Activated naive CD8-positive, alpha-beta T cell treated with anti-CD3 and anti-CD28 coated beads for 36 hours (primary cell): ENCODE measurements at regions not wholly inside any gene's neighbourhood (a gene's known extent, or its start where the extent isn't known, plus 50 kb on each side); places are given as distances from the start of the nearest gene placed in this dataset.

ENCODE experiments used
- DNase-seq: peaks from one replicate; pipeline ENCODE4 v3.0.0; 2021
- H3K27ac Mint-ChIP-seq: one replicate; pipeline ENCODE4 v1.8.0; 2022; ENCODE audit warnings: mild to moderate bottlenecking, moderate library complexity, mixed read lengths
- H3K27me3 Mint-ChIP-seq: one replicate; pipeline ENCODE4 v1.8.0; 2022; ENCODE audit warnings: mild to moderate bottlenecking, mixed read lengths
- H3K36me3 Mint-ChIP-seq: one replicate; pipeline ENCODE4 v1.8.0; 2021; ENCODE audit warnings: mild to moderate bottlenecking, mixed read lengths
- H3K4me1 Mint-ChIP-seq: one replicate; pipeline ENCODE4 v1.8.0; 2021; ENCODE audit warnings: mixed read lengths
- H3K4me3 Mint-ChIP-seq: one replicate; pipeline ENCODE4 v1.8.0; 2022; ENCODE audit warnings: mild to moderate bottlenecking, moderate library complexity, mixed read lengths
- H3K9me3 Mint-ChIP-seq: one replicate; pipeline ENCODE4 v1.8.0; 2022; ENCODE audit warnings: mixed read lengths

DNA sequence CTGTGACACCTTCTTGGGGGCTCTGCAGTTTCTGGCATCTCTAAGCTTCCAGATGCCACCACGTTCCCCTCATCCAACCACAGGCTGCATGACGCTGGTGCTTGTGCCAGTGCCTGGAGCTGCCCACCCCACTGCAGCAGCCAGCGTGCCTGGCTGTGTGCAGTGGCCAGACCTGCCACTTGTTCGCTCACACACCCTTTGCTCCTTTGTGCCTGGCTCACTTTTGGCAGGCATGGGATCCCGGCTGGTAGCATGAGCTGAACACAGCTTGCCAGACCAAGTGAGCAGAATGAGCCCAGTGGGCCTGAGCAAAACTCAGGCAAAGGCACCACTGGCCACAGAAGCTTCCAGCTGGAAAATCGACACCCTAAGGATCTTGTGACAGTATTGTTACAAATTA, 562.9 kb upstream of the ACO1 start:
- Mint-ChIP-seq H3K27ac (no peak overlapping the region), H3K4me1 (no peaks in the 10 kb centered on the region), H3K36me3 (no peaks in the 10 kb centered on the region), H3K9me3 (no peaks in the 10 kb centered on the region), H3K4me3 (no peak overlapping the region), H3K27me3 (no peaks in the 10 kb centered on the region)
- no peak for DNase-seq

DNA sequence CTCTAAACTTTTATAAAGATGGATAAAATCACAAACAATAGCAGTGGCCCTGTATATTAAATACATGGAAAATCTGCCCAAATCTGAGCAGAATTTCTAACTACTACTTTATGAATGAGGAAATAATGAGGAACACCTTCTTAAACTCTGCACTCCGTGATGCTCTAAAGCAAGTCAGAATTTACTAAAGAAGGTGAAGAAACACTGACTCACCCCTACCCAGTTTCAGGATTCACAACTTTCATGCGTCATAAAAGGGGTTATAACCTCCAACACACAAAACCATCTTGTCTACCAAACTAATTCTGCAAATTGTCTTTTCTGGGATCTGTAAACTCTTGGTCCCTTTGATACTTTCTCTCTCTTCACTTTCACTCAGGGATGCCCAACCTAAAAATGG, 561.1 kb upstream of the ACO1 start:
- Mint-ChIP-seq H3K4me1 (no peaks in the 10 kb centered on the region), H3K9me3 (no peaks in the 10 kb centered on the region), H3K36me3 (no peaks in the 10 kb centered on the region), H3K27me3 (no peaks in the 10 kb centered on the region), H3K4me3 (no peak overlapping the region), H3K27ac (no peak overlapping the region)
- DNase-seq: no peak

DNA sequence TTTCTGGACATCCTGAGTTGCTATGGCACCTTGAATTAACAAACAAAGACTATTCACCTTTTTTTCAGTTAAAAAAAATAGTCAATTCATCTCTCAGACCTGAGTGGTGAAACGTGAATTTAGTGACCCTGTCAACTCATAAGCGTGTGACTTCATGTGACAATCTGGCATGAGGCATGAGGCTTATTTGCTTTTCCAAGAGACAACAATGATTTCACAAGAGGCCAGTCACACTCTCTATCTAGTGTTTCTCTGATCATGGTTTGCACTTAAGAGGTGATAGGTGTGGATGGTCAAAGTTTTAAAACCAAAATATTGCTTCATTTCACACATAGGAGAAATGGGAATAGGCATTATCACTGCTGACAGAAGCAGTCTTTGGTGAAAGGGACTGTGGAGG, 559.6 kb upstream of the ACO1 start:
- Mint-ChIP-seq H3K4me1 (no peaks in the 10 kb centered on the region), H3K9me3 (no peaks in the 10 kb centered on the region), H3K27me3 (no peaks in the 10 kb centered on the region), H3K36me3 (no peaks in the 10 kb centered on the region), H3K27ac (no peak overlapping the region), H3K4me3 (no peak overlapping the region)
- no peak for DNase-seq

DNA sequence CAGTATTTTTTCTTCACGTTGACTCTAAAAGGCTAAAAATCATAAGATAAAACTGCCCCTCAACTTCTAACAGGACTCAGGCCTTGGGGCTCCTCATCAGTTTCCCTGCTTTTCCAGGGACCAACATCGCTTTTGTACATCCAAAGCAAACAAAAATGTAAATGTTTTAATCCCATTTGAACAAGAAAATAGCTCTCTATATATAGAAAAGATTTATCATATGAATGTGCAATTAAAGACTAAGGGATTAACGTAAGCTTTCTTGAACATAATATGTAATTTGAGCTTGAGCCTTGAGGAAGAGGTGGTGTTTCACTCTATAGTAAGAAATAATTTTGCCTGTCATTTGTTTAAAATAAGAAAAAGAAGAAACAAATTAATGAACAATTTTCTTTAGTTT, 547.2 kb upstream of the ACO1 start:
- Mint-ChIP-seq H3K36me3 (no peaks in the 10 kb centered on the region), H3K9me3 (no peaks in the 10 kb centered on the region), H3K27ac (no peak overlapping the region), H3K4me3 (no peak overlapping the region), H3K4me1 (peaks cover 2% of the 10 kb centered on the region), H3K27me3 (no peaks in the 10 kb centered on the region)
- DNase-seq: no peak

DNA sequence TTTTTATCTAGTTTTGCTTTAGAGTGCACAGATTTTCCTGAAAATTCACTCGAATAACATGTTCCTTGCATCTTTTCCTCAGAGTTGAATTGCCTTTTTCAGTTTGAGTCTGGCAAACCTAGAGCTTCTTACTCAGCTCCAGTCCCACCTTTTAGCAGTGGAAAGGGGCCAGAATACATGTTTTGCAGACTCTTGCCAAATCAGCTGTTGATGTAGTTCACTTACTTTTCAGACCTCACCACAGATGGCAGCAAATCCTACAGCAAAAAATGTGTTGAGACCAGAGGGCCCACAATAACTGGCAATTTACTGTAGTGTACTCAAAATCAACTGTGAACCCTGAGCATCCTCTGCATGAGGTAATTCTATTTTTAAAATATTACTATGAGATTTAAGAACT, 545.2 kb upstream of the ACO1 start:
- no peaks in the 10 kb centered on the region for H3K36me3 Mint-ChIP-seq
- no peak overlapping the region for H3K4me3 Mint-ChIP-seq
- H3K27me3 Mint-ChIP-seq: no peaks in the 10 kb centered on the region
- H3K4me1 Mint-ChIP-seq: peaks cover 2% of the 10 kb centered on the region
- no peak for DNase-seq
- H3K9me3 Mint-ChIP-seq: no peaks in the 10 kb centered on the region
- H3K27ac Mint-ChIP-seq: no peak overlapping the region

DNA sequence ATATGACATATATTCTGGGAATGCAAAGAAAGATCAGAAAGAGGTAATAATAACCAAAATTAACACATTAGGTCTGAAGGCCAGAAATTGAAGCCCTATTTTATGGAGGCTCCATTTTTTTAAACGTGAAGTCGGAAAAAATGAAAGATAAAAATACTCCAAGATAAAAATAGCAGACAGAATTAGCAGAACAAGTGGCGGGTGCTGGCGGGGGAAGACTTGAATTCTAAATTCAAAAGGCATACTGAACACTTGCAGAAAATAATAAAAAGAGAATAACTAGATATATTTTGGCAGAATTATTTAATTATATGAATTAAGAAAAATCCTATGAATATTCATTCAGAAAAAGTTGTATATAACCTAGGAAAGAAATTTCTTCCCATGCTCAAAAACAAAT, 543.7 kb upstream of the ACO1 start:
- Mint-ChIP-seq H3K27ac (no peak overlapping the region), H3K4me1 (peaks cover 2% of the 10 kb centered on the region), H3K9me3 (no peaks in the 10 kb centered on the region), H3K36me3 (no peaks in the 10 kb centered on the region), H3K27me3 (no peaks in the 10 kb centered on the region), H3K4me3 (no peak overlapping the region)
- no peak for DNase-seq

DNA sequence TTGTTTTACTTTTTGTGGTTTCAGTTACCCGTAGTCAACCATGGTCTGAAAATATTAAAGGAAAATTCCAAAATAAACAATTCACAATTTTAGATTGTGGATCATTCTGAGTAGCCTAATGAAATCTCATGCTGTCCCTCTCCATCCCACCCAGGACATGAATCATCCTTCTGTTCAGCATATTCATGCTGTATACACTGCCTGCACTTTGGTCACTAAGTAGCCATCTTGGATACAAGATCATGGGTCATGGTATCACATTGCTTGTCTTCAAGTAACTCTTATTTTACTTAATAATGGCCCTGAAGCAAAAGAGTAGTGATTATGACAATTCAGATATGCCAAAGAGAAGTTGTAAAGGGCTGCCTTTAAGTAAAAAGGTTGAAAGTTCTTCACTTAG, 536.5 kb upstream of the ACO1 start:
- Mint-ChIP-seq H3K36me3 (peaks cover 2% of the 10 kb centered on the region), H3K27ac (no peak overlapping the region), H3K9me3 (no peaks in the 10 kb centered on the region), H3K4me3 (no peak overlapping the region), H3K27me3 (peaks cover 4% of the 10 kb centered on the region), H3K4me1 (no peaks in the 10 kb centered on the region)
- DNase-seq: no peak

DNA sequence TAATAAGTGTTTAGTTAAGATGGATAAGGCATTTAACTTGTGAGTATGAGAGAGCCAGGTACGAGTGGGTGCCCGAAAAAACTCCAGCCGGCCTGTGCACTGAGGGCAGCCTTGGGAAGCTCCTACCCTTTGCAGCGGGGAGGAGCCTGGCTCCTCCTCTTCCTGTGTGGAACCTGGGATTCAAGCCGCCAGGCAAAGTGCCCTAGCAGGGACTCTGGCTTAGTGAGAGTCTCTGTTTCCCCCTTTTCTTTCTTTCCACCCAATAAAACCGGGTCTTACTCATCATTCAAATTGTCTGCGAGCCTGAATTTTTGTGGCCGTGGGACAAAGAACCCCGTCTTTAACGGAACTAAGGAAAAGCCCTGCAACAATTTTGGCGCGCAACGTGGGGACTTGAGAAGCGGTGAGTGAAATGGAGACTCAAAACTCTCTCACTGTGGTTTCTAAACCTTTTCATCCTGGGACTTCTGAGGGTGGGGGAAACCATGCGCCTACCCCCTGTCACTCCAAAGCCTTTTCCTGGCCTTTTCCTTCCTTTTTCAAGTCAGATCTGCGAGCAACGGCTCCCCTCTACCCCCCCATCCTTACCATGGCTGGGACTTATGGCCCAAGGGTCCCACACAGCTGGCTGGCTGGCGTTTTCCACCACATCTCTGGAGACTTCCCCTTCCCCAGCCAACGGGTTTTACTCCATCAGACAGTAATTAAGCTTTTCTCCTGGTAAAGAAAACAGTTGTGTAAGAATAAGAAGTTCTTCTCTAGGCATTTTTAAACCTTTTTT, 535.7 kb upstream of the ACO1 start:
- DNase-seq: no peak
- no peak overlapping the region for H3K27ac Mint-ChIP-seq
- H3K9me3 Mint-ChIP-seq: no peaks in the 10 kb centered on the region
- no peaks in the 10 kb centered on the region for H3K4me1 Mint-ChIP-seq
- H3K4me3 Mint-ChIP-seq: no peak overlapping the region
- H3K36me3 Mint-ChIP-seq: peaks cover 2% of the 10 kb centered on the region
- H3K27me3 Mint-ChIP-seq: peaks cover 4% of the 10 kb centered on the region

DNA sequence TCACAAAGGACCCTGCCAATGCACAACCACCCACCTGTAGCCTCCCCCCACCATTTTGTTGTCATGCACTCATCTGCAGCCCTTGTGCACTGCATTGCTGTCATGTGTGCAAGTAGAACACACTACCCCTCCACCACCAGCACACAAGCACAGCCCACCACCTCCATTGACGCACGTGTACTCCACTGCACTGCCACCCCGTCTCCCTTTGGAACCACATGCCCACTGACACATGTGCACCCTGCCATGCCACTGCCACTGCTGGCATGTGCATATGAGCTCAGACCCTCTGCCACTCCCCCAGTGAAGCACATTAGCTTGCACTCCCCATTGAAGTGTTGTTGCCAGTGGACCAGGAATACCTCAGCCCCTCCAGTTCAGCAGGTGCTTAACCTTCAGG, 530.3 kb upstream of the ACO1 start:
- H3K36me3 Mint-ChIP-seq: peaks cover 2% of the 10 kb centered on the region
- peaks cover 6% of the 10 kb centered on the region for H3K9me3 Mint-ChIP-seq
- H3K4me3 Mint-ChIP-seq: no peak overlapping the region
- peaks cover 4% of the 10 kb centered on the region for H3K27me3 Mint-ChIP-seq
- no peak overlapping the region for H3K27ac Mint-ChIP-seq
- H3K4me1 Mint-ChIP-seq: no peaks in the 10 kb centered on the region
- DNase-seq: no peak

DNA sequence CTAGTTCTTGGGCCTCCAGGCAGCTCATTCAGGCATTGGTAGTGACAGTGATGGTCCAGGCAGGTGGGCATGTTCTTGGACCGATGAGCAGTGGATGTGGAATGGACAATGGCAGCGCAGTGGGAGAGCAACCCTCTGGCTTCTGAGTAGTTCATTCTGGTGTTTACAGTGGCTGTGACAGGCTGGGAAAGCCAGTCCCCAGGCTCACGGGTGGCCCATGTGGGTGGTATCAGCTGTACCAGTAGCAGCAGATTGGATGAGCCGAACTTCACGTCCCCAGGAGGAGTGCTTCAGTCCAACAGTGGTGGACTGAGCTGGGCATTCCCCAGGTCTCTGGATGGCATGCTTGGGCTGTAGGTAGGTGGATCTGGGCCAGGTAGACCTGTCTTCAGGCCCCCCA, 515.6 kb upstream of the ACO1 start:
- no peaks in the 10 kb centered on the region for H3K27me3 Mint-ChIP-seq
- H3K4me3 Mint-ChIP-seq: no peak overlapping the region

DNA sequence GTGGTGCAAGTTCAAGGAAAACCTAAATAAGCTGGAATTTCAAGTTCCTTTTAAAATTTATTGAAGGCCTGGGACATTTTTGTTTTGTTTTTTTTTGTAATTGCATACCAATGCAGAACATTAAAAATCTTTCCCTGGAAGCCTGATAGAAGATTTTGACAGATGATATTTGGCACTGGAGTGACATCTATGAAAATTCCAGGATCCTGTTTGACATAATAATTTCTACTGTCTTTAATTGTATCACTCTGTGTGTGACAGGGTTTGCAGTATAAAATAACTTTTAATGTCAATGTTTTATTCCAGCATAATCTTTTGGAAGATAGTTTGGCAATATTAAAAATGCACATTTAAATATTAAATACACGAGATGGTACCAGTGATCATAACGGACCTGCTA, 514.2 kb upstream of the ACO1 start:
- DNase-seq: no peak
- no peak overlapping the region for H3K4me3 Mint-ChIP-seq
- no peaks in the 10 kb centered on the region for H3K4me1 Mint-ChIP-seq
- H3K9me3 Mint-ChIP-seq: peaks cover 5% of the 10 kb centered on the region
- no peaks in the 10 kb centered on the region for H3K36me3 Mint-ChIP-seq
- no peaks in the 10 kb centered on the region for H3K27me3 Mint-ChIP-seq
- no peak overlapping the region for H3K27ac Mint-ChIP-seq

More for the DNA sequence above, 515.6 kb upstream of the ACO1 start:
- H3K27ac Mint-ChIP-seq: no peak overlapping the region
- H3K36me3 Mint-ChIP-seq: no peaks in the 10 kb centered on the region
- DNase-seq: no peak
- H3K4me1 Mint-ChIP-seq: no peaks in the 10 kb centered on the region
- H3K9me3 Mint-ChIP-seq: peaks cover 5% of the 10 kb centered on the region

DNA sequence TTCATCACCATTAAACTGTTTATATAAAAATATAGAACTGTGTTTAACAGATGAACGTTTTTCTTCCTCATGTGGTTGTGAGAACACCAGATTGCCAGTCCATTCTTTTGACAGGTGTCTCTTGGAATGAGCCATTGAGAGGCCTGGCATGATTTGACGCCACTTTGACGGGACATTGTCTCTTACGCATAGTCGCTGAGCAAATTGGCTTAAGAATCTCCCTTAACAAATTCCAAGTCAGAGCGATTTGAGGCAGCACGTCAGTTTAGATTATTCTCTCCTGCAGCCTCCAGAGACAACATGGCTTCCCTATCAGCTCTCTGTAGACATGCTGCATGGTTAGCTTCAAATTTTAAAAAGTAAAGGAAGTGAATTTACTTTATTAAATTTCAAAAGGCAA, 510.7 kb upstream of the ACO1 start:
- Mint-ChIP-seq H3K4me3 (no peak overlapping the region), H3K27ac (no peak overlapping the region), H3K4me1 (peaks cover 2% of the 10 kb centered on the region)

DNA sequence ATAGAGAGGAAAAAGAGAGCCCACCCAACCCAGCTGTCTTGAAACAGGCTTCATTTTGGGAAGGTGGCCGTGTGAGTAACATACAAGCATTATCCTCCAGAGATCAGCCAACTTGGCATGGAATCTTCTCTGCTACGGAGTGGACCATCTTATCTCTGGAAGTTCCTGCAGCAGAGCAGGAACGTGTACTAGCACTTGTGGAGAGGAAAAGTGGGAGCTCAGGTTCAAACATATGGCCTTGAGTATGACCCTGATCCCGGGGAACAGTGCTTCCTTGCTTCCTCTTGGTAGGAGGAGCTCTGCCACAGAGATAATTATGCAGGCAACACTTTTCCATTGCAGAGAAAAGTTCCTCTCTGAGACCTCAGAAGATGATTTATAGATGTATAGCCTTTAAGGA, 490.4 kb upstream of the ACO1 start:
- H3K36me3 Mint-ChIP-seq: peaks cover 2% of the 10 kb centered on the region
- H3K4me3 Mint-ChIP-seq: no peak overlapping the region
- H3K9me3 Mint-ChIP-seq: peaks cover 5% of the 10 kb centered on the region
- no peaks in the 10 kb centered on the region for H3K4me1 Mint-ChIP-seq
- H3K27ac Mint-ChIP-seq: no peak overlapping the region
- DNase-seq: no peak
- H3K27me3 Mint-ChIP-seq: no peaks in the 10 kb centered on the region

More for the DNA sequence above, 510.7 kb upstream of the ACO1 start:
- H3K9me3 Mint-ChIP-seq: no peaks in the 10 kb centered on the region
- no peak for DNase-seq
- H3K36me3 Mint-ChIP-seq: no peaks in the 10 kb centered on the region
- no peaks in the 10 kb centered on the region for H3K27me3 Mint-ChIP-seq

DNA sequence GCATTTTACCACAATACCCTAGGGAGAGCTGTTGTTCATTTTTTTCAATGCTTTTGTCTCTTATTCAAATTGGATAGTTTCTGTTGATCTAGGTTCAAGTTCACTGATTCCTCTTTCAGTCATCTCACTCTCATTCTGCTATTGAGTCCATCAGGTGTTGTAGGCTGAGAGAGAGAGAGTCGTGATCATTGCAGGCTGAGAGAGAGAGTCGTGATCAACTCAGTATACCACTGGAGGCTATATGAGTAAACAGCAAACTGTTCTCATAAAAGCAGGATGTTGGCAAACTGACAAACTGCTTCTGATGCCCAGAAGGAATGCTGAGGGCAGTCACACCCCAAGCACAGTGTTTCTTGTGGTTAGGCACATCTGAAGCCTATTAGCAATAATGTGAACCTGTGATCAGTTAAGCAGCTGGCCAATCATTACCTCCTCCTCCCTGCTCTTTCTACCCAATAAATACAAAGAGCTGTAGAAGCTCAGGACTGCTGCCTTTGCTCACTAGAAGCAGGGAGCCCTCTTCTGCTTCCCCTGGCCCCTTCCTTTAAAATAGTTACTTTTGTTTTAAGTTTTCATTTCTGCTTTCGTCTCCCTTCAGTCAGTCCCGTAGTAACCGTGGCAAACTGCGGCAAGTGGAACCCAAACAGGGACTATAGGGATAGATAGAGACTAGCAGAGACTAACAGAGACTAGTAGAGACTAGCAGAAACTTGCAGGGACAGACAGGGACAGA, 476.1 kb upstream of the ACO1 start:
- H3K4me3 Mint-ChIP-seq: no peak overlapping the region

DNA sequence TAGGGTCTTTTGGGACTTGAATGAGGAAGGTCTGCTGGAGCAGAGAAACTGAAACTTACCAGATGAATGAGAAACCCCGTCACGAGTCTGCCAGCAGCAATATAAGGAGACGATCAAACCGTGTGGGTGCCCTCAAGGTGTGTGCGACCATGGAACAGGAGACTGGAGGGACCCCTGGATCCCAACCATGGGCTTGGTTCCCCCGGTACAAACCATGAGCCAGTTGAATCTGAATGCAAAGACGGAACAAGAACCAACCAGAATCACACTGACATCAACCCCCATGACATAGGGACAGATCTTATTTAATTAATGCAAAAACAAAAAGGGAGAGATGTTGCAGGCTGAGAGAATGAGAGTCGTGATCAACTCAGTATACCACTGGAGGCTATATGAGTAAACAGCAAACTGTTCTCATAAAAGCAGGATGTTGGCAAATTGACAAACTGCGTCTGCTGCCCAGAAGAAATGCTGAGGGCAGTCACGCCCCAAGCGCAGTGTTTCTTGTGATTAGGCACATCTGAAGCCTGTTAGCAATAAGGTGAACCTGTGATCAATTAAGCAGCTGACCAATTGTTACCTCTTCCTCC, 475.5 kb upstream of the ACO1 start:
- no peaks in the 10 kb centered on the region for H3K4me1 Mint-ChIP-seq
- H3K36me3 Mint-ChIP-seq: no peaks in the 10 kb centered on the region
- H3K27ac Mint-ChIP-seq: no peak overlapping the region
- no peaks in the 10 kb centered on the region for H3K27me3 Mint-ChIP-seq
- no peaks in the 10 kb centered on the region for H3K9me3 Mint-ChIP-seq
- no peak overlapping the region for H3K4me3 Mint-ChIP-seq
- no peak for DNase-seq

More for the DNA sequence above, 476.1 kb upstream of the ACO1 start:
- no peak for DNase-seq
- Mint-ChIP-seq H3K27me3 (no peaks in the 10 kb centered on the region), H3K9me3 (no peaks in the 10 kb centered on the region), H3K36me3 (no peaks in the 10 kb centered on the region), H3K27ac (no peak overlapping the region), H3K4me1 (no peaks in the 10 kb centered on the region)

DNA sequence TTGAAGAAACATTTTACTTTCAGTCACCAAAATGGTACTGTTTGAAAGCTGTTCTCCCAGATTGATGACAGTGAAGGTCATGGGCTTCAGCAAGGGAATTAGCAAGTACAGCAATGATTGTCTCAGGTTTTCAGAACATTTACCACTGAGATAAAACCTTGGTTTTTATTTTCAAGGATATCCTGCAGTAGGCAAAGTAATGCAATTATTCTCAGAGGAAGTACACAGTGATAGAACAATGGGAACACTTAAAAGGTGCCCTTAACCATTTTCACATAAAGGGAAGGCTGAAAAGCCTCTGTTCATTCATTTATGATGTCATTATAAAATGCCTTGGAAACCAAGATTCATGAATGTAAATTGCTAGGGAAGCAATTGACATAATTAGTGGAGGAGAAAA, 471.8 kb upstream of the ACO1 start:
- Mint-ChIP-seq H3K36me3 (no peaks in the 10 kb centered on the region), H3K27ac (no peak overlapping the region), H3K27me3 (no peaks in the 10 kb centered on the region), H3K9me3 (no peaks in the 10 kb centered on the region), H3K4me1 (no peaks in the 10 kb centered on the region), H3K4me3 (no peak overlapping the region)
- no peak for DNase-seq
